H1 (cell line): ENCODE measurements at regions not wholly inside any gene's neighbourhood (a gene's known extent, or its start where the extent isn't known, plus 50 kb on each side); places are given as distances from the start of the nearest gene placed in this dataset.

Source experiments
- BRCA1 ChIP-seq: IDR thresholded peaks from 2 replicates; pipeline ENCODE4 v1.6.1; 2012; ENCODE audit warnings: low read depth, low read length, improper control_type of control experiment
- CTCF ChIP-seq, 3 experiments: IDR thresholded peaks; 1 replicate in 2 of 3; 2 replicates in 1 of 3; pipeline versions ENCODE4 v1.5.1 to v1.6.1; 2011; ENCODE audit warnings: low read length in 3 of 3, mild to moderate bottlenecking in 3 of 3, inconsistent platforms in 2 of 3, low read depth in 1 of 3, moderate library complexity in 1 of 3; ENCODE audit not compliant: insufficient read depth in 1 of 3; ENCODE audit errors: control extremely low read depth in 1 of 3
- JUN ChIP-seq: IDR thresholded peaks from 2 replicates; pipeline ENCODE4 v1.6.1; 2011; ENCODE audit warnings: low read depth, mild to moderate bottlenecking, improper control_type of control experiment, low read length
- JUND ChIP-seq: IDR thresholded peaks from 2 replicates; pipeline ENCODE4 v1.6.1; 2011; ENCODE audit warnings: mild to moderate bottlenecking, improper control_type of control experiment, low read length
- MAX ChIP-seq: IDR thresholded peaks from 2 replicates; pipeline ENCODE4 v1.6.1; 2012; ENCODE audit warnings: inconsistent platforms
- POLR2A ChIP-seq, 2 experiments: IDR thresholded peaks; 1 replicate in 1 of 2; 2 replicates in 1 of 2; pipeline ENCODE4 v1.6.1; 2011; ENCODE audit warnings: low read depth in 2 of 2, low read length in 2 of 2, mild to moderate bottlenecking in 2 of 2; ENCODE audit errors: control extremely low read depth in 1 of 2
- POLR2AphosphoS5 ChIP-seq: IDR thresholded peaks from 2 replicates; pipeline ENCODE4 v1.6.1; 2011; ENCODE audit warnings: low read depth, low read length
- USF2 ChIP-seq: IDR thresholded peaks from 2 replicates; pipeline ENCODE4 v1.6.1; 2011; ENCODE audit warnings: low read length, improper control_type of control experiment
- YY1 ChIP-seq: IDR thresholded peaks from 2 replicates; pipeline ENCODE4 v1.6.1; 2011; ENCODE audit warnings: low read depth, mild to moderate bottlenecking, low read length
- ZNF274 ChIP-seq: IDR thresholded peaks from 2 replicates; pipeline ENCODE4 v1.7.0; 2012; ENCODE audit warnings: low read length, borderline replicate concordance; ENCODE audit errors: extremely low read depth

- TF ChIP-seq CTCF (IDR thresholded peaks at IDR 0.05; ENCODE audit: control extremely low read depth in 1 of 3, insufficient read depth in 1 of 3, low read depth in 1 of 3, low read length in 3 of 3) = no peak
- TF ChIP-seq ZNF274 = no peak
- no peak for TF ChIP-seq BRCA1
- no peak for TF ChIP-seq JUN
- no peak for TF ChIP-seq MAX
- TF ChIP-seq USF2 = no peak
- TF ChIP-seq JUND = no peak
- no peak for TF ChIP-seq YY1
- no peak for TF ChIP-seq POLR2A (IDR thresholded peaks at IDR 0.05; ENCODE audit: control extremely low read depth in 1 of 2, low read depth in 2 of 2, low read length in 2 of 2)
- no peak for TF ChIP-seq POLR2AphosphoS5
These were observed 89.7 kb upstream of the ST6GAL2 start for GRCh38 chr2:106975641-106976040.
